DMS 273 (cell line): ENCODE measurements at regions not wholly inside any gene's neighbourhood (a gene's known extent, or its start where the extent isn't known, plus 50 kb on each side); places are given as distances from the start of the nearest gene placed in this dataset.
"Not testable (repeated sequence)": the region's sequence is repeated elsewhere in the genome, so short reads cannot be mapped to it uniquely, and the experiment has no call there.

ENCODE experiments used
- DNase-seq: peaks from one replicate; lab custom pipeline; 2025; ENCODE audit not compliant: unreplicated experiment; lab: John Stamatoyannopoulos, UW

GRCh38 chr11:39462506-39462905 is 1996.9 kb downstream of the LRRC4C start:
- DNase-seq, result no peak

GRCh38 chr11:39461066-39461465 is 1998.4 kb downstream of the LRRC4C start:
- DNase-seq, result no peak

DNA sequence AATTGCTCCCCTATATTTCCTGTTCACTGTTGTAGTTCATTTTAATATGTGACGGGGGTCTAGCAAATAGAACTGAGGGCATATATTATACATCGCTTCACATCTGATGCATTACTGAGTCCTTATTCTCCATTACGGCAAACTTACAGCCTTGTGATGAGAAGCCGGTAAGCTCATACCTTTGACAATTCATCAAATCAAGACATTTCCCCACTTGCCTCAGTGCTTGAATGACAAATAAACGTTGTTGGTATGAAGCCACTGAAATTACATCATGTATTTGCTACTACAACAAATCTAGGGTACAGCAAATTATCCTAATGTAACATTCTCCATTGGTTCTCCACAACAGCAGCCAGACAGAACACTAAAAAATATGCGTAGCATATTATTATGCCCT is 1999.8 kb downstream of the LRRC4C start:
- DNase-seq, result no peak

- DNase-seq, result no peak
These were observed 2001.0 kb downstream of the LRRC4C start for GRCh38 chr11:39458481-39458880.

DNA sequence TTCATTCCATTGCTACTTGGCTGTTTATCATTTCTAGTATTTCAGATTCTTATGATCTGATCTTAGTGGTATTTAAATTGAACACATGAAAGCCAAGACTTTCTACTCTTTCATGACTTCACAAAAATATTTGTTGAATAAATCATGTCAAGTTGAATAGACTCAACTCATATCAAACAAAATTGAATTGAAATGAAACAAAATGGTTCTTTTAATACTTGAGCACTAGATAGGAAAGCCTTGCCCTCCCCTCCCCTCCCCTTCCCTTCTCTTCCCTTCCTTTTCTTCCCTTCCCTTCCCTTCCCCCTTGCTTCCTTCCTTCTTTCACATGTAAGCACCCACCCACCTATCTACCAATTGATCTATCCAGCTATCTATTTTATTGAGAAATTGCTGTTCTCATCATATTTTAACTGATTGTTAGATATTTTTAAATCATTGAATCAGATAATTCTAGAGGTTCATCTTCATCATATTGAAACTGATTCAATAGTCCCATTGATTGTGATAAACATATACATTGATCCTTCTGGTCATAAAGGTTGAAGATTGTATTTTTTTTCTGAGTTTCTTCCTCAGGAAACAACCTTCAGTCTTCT is 2015.9 kb downstream of the LRRC4C start:
- no peak for DNase-seq

DNA sequence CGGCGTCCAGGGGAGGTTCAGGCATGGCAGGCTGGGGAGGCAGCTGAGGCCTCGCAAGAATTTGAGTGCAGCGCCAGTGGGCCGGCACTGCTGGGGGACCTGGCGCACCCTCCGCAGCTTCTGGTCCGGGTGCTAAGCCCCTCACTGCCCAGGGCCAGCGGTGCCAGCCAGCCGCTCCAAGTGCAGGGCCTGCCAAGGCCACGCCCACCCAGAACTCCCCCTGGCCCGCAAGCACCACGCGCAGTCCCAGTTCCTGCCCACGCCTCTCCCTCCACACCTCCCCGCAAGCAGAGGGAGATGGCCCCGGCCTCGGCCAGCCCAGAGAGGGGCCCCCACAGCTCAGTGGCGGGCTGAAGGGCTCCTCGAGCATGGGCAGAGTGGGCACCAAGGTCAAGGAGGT is 2017.3 kb downstream of the LRRC4C start:
- DNase-seq, result no peak

DNA sequence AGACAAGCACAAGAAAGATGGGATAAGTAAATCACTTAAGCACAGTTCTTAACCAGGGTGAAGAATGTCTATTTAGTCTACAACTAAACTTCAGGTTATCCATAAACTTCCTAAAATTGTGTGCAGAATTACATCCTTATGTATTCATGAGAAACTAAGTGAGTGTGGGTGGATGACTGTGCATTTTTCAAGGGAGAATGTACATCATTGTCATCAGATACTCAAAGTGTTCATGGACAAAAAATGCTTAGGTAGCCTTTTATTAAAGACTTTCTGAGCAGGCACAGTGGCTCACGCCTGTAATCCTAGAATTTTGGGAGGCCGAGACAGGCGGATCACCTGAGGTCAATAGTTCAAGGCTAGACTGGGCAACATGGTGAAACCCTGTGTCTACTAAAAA is 2023.8 kb downstream of the LRRC4C start:
- no peak for DNase-seq

DNA sequence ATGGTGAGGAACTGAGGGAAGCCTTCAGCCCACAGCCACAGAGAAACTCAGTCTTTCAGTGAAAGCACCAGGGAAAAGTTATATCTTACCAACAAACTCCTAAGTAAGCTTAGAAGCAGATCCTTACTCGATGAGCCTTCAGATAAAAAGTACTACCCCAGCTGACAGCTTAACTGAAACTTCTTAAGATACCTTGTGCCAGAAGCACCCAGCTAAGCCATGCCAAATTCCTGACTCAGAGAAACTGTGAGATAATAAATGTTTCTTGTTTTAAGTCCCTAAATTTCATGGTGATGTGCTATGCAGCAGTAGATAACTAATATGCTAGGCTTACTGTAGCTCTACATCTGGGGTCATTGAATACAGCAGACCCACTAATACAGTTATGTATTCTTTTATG is 2025.0 kb downstream of the LRRC4C start:
- no peak for DNase-seq

DNA sequence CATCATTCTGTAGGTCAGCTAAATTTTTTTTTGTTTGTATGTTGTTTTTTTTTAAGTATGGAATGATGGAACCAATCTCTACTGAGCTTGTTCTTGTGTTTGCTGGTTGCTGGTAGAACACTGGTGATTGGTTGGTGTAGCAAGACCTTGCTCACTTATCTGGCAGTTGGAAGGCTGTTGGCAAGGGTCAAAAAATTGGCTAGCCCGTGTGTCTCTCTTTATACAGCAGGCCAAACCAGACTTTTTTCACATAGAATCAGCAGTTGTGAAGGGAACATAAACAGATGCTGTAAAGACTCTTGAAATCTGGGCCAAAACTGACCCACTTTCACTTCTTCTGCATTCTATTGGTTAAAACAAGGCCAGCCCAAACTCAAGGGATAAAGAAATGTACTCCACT is 2026.5 kb downstream of the LRRC4C start:
- no peak for DNase-seq

GRCh38 chr11:39425226-39425625 is 2034.2 kb downstream of the LRRC4C start:
- DNase-seq, result no peak

DNA sequence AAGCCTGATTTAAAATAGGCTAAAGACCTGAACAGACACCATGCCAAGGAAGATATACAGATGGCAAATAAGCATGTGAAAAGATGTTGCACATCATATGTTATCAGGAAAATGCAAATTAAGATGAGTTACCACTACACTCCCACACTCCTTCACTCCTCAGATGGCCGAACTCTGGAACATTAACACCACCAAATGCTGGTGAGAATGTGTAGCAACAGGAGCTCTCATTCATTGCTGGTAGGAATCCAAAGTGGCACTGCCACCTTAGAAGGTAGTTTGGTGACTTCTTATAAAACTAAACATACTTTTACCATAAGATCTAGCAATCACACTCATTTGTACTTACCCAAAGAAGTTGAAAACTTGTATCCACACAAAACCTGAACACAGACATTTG is 2047.3 kb downstream of the LRRC4C start:
- DNase-seq, result no peak

DNA sequence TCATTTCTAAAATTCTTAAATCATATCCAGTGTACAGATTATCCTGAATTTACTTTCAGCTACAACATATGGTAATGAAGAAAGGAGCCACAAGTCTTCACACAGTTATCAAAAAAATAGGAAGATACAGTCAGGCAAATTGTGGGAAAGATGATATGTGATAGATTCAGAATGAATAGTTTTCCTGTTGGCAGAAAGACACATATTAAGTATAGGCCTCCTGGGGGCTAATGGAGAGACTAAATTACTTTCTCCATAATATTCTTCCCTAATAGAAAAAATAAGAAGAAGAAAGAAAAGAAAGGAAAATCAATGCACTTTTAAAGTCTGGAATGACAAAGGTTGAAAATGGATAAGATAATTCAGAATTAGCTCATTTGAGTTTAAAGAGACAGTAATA is 2073.5 kb downstream of the LRRC4C start:
- no peak for DNase-seq

DNA sequence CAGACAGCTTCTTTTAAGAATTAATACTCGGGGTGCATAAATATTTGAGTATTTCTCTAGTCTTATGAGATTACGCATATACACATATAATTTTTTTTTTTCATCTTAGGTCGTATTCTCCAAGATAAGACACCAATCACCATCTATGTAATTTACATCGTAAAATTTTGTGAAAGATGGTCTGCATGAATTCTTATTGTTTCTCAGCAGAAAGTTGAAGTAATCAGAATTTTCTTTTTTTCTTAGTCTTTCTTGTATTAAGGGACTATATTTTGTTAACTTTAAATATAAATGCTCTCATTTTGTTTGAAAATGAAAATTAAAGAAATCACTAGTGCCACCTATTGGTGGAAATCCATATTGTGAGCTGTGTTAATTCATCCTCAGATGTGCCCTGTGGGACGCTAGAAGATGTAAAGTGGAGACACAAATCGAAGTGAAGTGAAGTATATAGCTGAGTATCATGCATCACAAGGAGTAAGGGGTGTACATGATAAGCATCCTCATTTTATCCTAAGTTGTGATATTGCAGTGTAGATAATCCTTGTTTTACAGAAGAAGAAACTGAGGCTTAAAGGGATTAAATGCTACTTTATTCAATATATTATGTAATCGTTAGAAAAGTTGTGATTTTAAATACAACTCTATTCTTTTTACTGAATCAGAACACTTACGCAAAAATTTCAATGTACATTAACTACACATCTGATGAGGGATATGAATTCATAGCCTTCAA is 2084.3 kb downstream of the LRRC4C start:
- peak; percentile 43 for DNase-seq

DNA sequence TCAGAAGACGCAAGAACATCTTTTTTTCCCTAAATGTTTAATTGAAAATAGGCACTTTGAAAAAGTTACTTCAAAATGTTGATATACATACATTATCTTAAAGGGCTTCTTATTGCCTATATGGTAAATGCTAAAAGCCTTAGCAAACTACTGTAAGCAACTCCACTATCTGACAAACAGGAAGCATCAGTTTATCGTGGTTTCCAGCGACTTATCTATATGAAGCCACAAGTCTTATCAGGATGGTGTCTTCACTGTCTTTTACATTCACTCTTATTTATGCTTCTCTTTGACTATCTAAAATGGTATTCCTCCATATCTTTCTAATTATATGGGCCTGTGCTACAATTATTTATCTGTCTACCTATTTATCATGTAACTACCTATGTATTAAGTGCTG is 2091.9 kb downstream of the LRRC4C start:
- no peak for DNase-seq

GRCh38 chr11:39365809-39366436 is 2093.5 kb downstream of the LRRC4C start:
- DNase-seq, result no peak

- no peak for DNase-seq
These were observed 2095.9 kb downstream of the LRRC4C start for GRCh38 chr11:39363571-39363970.

DNA sequence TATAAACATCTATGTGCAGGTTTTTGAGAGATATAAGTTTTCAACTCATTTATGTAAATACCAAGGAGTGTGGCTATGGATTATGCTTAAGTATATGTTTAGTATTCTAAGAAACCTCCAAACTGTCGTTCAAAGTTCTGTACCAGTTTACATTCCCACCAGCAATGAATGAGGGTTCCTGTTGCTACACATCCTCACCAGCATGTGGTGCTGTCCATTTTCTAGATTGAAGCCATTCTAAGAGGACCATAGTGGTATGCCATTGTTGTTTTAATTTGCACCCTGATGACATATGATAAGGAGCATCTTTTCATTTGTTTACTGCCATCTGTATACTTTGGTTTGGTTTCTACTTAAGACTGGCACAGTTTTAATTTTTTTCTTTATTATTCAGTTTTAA is 2097.9 kb downstream of the LRRC4C start:
- no peak for DNase-seq

GRCh38 chr11:39345834-39346442 is 2113.5 kb downstream of the LRRC4C start:
- no peak for DNase-seq

GRCh38 chr11:39341461-39341860 is 2118.0 kb downstream of the LRRC4C start:
- DNase-seq, result no peak

DNA sequence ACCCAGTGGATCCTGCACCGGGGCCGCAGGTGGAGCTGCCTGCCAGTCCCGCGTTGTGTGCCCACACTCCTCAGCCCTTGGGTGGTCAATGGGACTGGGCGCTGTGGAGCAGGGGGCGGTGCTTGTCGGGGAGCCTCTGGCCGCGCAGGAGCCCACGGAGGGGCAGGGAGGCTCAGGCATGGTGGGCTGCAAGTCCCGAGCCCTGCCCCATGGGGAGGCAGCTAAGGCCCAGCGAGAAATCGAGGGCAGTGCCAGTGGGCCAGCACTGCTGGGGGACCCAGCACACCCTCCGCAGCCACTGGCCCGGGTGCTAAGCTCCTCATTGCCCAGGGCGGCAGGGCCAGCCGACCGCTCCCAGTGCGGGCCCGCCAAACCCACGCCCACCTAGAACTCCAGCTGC is 2126.4 kb downstream of the LRRC4C start:
- not testable (repeated sequence) for DNase-seq

DNA sequence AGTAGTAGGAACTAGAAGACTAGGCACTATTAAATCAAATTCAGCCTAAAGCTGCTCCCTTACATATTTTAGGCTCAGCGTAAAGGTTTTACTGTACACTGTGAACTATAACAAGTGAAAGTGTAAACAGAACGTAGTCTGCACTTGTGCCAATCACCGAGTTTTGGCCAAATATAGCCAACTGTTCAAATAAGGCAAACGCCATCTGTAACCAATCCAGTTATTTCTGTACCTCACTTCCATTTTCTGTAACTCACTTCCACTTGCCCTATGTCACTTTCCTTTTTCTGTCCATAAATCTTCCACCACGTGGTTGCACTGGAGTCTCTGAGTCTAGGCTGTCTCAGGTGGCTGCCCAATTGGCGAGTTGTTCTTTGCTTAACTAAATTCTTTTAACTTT is 2132.2 kb downstream of the LRRC4C start:
- DNase-seq, result no peak

DNA sequence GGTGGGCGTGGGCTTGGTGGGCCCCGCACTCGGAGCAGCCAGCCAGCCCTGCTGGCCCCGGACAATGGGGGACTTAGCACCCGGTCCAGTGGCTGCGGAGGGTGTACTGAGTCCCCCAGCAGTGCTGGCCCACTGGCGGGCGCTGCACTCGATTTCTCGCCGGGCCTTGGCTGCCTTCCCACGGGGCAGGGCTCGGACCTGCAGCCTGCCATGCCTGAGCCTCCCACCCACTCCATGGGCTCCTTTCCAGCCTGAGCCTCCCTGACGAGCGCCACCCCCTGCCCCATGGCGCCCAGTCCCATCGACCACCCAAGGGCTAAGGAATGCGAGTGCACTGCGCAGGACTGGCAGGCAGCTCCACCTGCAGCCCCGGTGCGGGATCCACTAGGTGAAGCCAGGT is 2147.6 kb downstream of the LRRC4C start:
- not testable (repeated sequence) for DNase-seq
